ENCODE measurements at regions not wholly inside any gene's neighbourhood (a gene's known extent, or its start where the extent isn't known, plus 50 kb on each side); places are given as distances from the start of the nearest gene placed in this dataset.

- DNase-seq = no peak
- intact Hi-C loops (cut with DNase I) = no loop called here
- no peak for ATAC-seq
- H3K9me3 ChIP-seq = no peaks in the 10 kb centered on the region
- no peaks in the 10 kb centered on the region for H3K4me1 ChIP-seq
- H3K4me3 ChIP-seq = no peak overlapping the region
- no peak for TF ChIP-seq CTCF (IDR thresholded peaks at IDR 0.05)
- no peaks in the 10 kb centered on the region for H3K27me3 ChIP-seq
- no peak overlapping the region for H3K27ac ChIP-seq
- no peaks in the 10 kb centered on the region for H3K36me3 ChIP-seq
Measured at GRCh38 chr9:73531051-73531532, 379.4 kb downstream of the ANXA1 start.

GRCh38 chr9:73531658-73532057 lies 380.0 kb downstream of the ANXA1 start:
- no peak for TF ChIP-seq CTCF (IDR thresholded peaks at IDR 0.05)
- H3K4me3 ChIP-seq = no peak overlapping the region
- ATAC-seq = no peak
- H3K9me3 ChIP-seq = no peaks in the 10 kb centered on the region
- intact Hi-C loops (cut with DNase I) = no loop called here
- no peaks in the 10 kb centered on the region for H3K4me1 ChIP-seq
- H3K27me3 ChIP-seq = no peaks in the 10 kb centered on the region
- H3K27ac ChIP-seq = no peak overlapping the region
- H3K36me3 ChIP-seq = no peaks in the 10 kb centered on the region
- no peak for DNase-seq

DNA sequence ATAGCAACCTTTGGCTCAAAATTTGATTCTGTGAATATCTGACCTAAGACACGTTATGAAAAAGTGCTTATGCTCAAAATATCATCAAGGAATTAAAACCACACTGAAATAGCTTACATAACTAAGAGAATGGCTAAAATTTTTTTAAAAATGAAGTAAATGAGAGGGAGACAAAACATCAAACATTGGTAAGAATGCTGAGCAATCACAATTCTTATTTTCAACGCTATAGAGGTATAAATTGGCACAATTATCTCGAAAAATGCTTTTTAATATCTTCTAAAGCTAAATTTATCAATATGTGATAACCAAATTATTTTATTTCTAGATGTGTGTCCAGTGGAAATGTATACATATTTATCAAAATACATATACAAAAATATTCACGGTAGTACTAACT lies 381.3 kb downstream of the ANXA1 start:
- no peak for DNase-seq
- intact Hi-C loops (cut with DNase I) = no loop called here
- no peaks in the 10 kb centered on the region for H3K9me3 ChIP-seq
- H3K4me1 ChIP-seq = no peaks in the 10 kb centered on the region
- no peak for TF ChIP-seq CTCF (IDR thresholded peaks at IDR 0.05)
- H3K27ac ChIP-seq = no peak overlapping the region
- no peak overlapping the region for H3K4me3 ChIP-seq
- no peak for ATAC-seq
- no peaks in the 10 kb centered on the region for H3K36me3 ChIP-seq
- no peaks in the 10 kb centered on the region for H3K27me3 ChIP-seq

- no peak overlapping the region for H3K4me3 ChIP-seq
- intact Hi-C loops (cut with DNase I) = no loop called here
- TF ChIP-seq CTCF (IDR thresholded peaks at IDR 0.05) = no peak
Measured at GRCh38 chr9:73536403-73536802, 384.7 kb downstream of the ANXA1 start.

DNA sequence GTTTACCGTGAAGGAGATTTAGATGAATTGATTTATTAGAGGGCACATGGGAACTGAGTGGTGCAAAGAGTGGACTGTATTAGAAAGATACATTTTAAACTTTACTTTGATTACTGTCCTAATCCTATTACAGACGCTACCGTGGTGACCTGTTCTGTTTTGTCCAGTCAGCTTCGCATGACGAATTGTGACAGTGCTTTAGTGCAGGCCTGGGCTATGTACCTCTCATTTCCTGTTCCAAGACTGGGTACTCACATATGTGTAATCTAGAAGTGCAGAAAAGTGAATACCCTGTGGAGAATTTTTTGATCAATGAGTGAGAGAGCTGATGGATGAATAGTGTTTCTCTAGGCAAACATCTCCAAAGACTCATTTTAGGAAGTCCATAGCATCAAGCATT lies 385.9 kb downstream of the ANXA1 start:
- Histone ChIP-seq H3K27ac (no peak overlapping the region), H3K4me1 (no peaks in the 10 kb centered on the region), H3K9me3 (no peaks in the 10 kb centered on the region), H3K27me3 (no peaks in the 10 kb centered on the region), H3K36me3 (no peaks in the 10 kb centered on the region), H3K4me3 (no peak overlapping the region)
- intact Hi-C loops (cut with DNase I) = no loop called here
- no peak for DNase-seq
- no peak for TF ChIP-seq CTCF (IDR thresholded peaks at IDR 0.05)
- no peak for ATAC-seq

More at GRCh38 chr9:73536403-73536802, 384.7 kb downstream of the ANXA1 start:
- ATAC-seq (no peak), DNase-seq (no peak)
- Histone ChIP-seq H3K9me3 (no peaks in the 10 kb centered on the region), H3K4me1 (no peaks in the 10 kb centered on the region), H3K27me3 (no peaks in the 10 kb centered on the region), H3K36me3 (no peaks in the 10 kb centered on the region), H3K27ac (no peak overlapping the region)

All from left lung (tissue), 4 donors.